Right lobe of liver (tissue), 6 donors: ENCODE measurements at regions not wholly inside any gene's neighbourhood (a gene's known extent, or its start where the extent isn't known, plus 50 kb on each side); places are given as distances from the start of the nearest gene placed in this dataset.

ENCODE experiments used
- ATAC-seq, 4 donors: fragments of 200-7000 bp; cut with Tn5 transposase; one replicate each; pipeline ENCODE4 v1.9.1; 2020; ENCODE audit warnings: mild to moderate bottlenecking in 4 of 4, moderate library complexity in 4 of 4
- DNase-seq, 3 donors: peaks; one replicate each; pipeline ENCODE4 v3.0.0-alpha.2; 2020
- H3K27ac ChIP-seq, 3 donors: fragments of 200-600 bp; one replicate each; pipeline ENCODE4 v1.8.0; 2022
- H3K27me3 ChIP-seq, 2 donors: fragments of 200-600 bp; one replicate each; pipeline ENCODE4 v1.8.0; 2022
- H3K36me3 ChIP-seq, 4 donors: fragments of 200-600 bp; sonication (generic) in 1 of 4; one replicate each; pipeline versions ENCODE4 v1.5.1 to v1.8.0; 2017 to 2022; ENCODE audit warnings: control low read depth in 1 of 4
- H3K4me1 ChIP-seq, 4 donors: fragments of 200-600 bp; sonication (generic) in 1 of 4; one replicate each; pipeline versions ENCODE4 v1.5.1 to v1.8.0; 2017 to 2022; ENCODE audit warnings: control low read depth in 1 of 4
- H3K4me3 ChIP-seq, 3 donors: fragments of 200-600 bp; one replicate each; pipeline ENCODE4 v1.8.0; 2022
- H3K9me3 ChIP-seq, 4 donors: fragments of 200-600 bp; sonication (generic) in 1 of 4; one replicate each; pipeline versions ENCODE4 v1.5.1 to v1.8.0; 2017 to 2022; ENCODE audit warnings: control low read depth in 1 of 4
- POLR2A ChIP-seq: fragments of 450-650 bp; IDR thresholded peaks from one replicate; pipeline ENCODE4 v1.6.1; 2017; ENCODE audit warnings: antibody characterized with exemption, mild to moderate bottlenecking
- WGBS: methylation state at CpG from one replicate; pipeline ENCODE4 v1.1.6; 2018; ENCODE audit warnings: low coverage, low lambda C conversion rate; ENCODE audit not compliant: insufficient coverage; ENCODE audit errors: missing lambda C conversion rate; 5-methylcytosine and 5-hydroxymethylcytosine counted together
- intact Hi-C, 2 donors: fragments of 100-400 bp; cut with DNase I; formaldehyde crosslinking; loops; one replicate each; pipeline versions ENCODE4 v1.11.2 to v1.14.1; 2022
- TF ChIP-seq, protein P1 (sequence below), 4 donors: fragments of 200-600 bp in 3 of 4; fragments of 450-650 bp in 1 of 4; IDR thresholded peaks; one replicate each; pipeline versions ENCODE4 v1.5.1 to v1.8.0; 2016 to 2022; ENCODE audit warnings: antibody characterized with exemption in 4 of 4, mild to moderate bottlenecking in 2 of 4
- donor health status: DM: no; HTN: yes; CAD: no.
- donor health status: DM: no; HTN: no; CAD: no.
- donor health status: DM: no; HTN: no; CAD: no.
- donor health status: DM: no; HTN: yes; CAD: no.
- donor health status: DM: no; HTN: yes; CAD: no.

DNA sequence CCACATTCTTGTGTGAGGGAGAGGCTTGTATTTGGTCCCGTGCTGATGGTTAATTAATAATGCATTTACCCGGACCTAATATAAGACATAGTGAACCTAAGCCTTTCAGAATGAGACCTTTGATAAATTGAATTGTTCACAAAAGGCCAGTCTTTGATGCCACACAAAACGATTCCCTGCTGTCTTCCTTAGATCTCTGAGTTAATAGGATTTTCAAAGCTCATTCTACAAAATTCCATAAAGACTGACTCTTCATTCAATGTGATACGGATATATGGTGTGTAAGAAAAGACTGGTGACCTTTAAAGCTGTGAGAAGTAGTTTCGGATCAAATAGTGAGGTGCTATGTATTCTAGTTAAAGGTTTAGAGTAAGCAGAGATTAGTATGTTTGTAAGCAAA lies 254.3 kb downstream of the PDHA2 start:
- no peaks in the 10 kb centered on the region for H3K36me3 ChIP-seq
- no peak overlapping the region for H3K27ac ChIP-seq
- no peak overlapping the region for H3K4me3 ChIP-seq
- TF ChIP-seq POLR2A = no peak
- TF ChIP-seq, protein P1, sequence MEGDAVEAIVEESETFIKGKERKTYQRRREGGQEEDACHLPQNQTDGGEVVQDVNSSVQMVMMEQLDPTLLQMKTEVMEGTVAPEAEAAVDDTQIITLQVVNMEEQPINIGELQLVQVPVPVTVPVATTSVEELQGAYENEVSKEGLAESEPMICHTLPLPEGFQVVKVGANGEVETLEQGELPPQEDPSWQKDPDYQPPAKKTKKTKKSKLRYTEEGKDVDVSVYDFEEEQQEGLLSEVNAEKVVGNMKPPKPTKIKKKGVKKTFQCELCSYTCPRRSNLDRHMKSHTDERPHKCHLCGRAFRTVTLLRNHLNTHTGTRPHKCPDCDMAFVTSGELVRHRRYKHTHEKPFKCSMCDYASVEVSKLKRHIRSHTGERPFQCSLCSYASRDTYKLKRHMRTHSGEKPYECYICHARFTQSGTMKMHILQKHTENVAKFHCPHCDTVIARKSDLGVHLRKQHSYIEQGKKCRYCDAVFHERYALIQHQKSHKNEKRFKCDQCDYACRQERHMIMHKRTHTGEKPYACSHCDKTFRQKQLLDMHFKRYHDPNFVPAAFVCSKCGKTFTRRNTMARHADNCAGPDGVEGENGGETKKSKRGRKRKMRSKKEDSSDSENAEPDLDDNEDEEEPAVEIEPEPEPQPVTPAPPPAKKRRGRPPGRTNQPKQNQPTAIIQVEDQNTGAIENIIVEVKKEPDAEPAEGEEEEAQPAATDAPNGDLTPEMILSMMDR (IDR thresholded peaks at IDR 0.05) = no peak
- DNase-seq (no peak), ATAC-seq (no peak)
- WGBS = 37% methylated on average over 5 of the region's 5 CpGs
- H3K9me3 ChIP-seq = no peaks in the 10 kb centered on the region
- intact Hi-C loops = no loop called here
- H3K27me3 ChIP-seq = no peaks in the 10 kb centered on the region
- H3K4me1 ChIP-seq = no peaks in the 10 kb centered on the region

DNA sequence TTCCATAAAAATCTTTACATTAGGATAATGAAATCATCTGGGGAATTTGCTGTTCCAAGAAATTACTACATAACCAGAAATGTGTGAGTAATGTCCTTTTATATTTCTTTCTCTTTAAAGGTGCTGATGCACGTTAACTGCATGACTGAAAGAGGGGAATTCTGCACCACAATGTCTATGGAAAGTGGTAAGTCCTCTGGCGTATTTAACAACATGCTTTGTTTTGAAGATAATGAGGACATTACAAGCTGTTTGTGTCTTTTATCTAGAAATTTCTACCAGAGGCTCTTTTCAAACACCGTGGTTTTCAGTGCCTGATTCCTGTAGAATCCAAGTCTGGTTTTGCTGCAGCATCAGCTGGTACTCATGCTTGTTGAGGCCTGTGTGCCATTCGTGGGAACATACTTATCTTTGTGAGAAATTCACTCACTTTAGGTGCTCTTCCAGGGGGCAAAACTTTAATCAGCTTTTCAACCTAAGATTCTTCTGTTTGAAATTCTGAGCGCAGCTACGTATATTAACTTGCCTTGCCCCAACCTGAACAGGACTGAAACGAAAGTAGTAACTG lies 257.2 kb downstream of the PDHA2 start:
- Histone ChIP-seq H3K27me3 (no peaks in the 10 kb centered on the region), H3K9me3 (no peaks in the 10 kb centered on the region), H3K27ac (no peak overlapping the region), H3K4me3 (no peak overlapping the region), H3K4me1 (no peaks in the 10 kb centered on the region), H3K36me3 (no peaks in the 10 kb centered on the region)
- DNase-seq (no peak), ATAC-seq (no peak)
- intact Hi-C loops = no loop called here
- WGBS = 44% methylated on average over 7 of the region's 7 CpGs
- TF ChIP-seq, protein P1 (IDR thresholded peaks at IDR 0.05) = no peak
- no peak for TF ChIP-seq POLR2A

DNA sequence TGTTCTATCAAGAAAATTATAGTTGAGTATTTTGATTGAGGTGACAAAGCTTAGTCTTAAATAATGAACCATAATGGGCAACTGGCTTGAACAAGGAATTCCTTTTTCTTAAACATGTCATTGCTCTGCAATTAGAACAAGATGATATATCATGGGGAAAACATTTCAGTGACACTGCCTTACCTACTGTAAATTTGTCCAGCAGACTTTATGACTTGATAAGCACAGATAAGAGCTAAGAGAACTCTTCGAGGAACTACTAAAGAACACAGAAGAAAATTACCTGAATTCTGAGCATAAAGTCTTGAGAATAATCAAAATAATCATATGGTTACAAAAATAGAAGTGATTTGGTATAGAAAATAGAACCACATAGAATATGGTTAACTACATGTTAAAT lies 257.8 kb downstream of the PDHA2 start:
- H3K9me3 ChIP-seq = no peaks in the 10 kb centered on the region
- intact Hi-C loops = no loop called here
- WGBS = 53% methylated on average over 1 of the region's 1 CpG
- no peak overlapping the region for H3K27ac ChIP-seq
- no peak for ATAC-seq
- TF ChIP-seq, protein P1 (IDR thresholded peaks at IDR 0.05) = no peak
- no peak for TF ChIP-seq POLR2A
- H3K4me3 ChIP-seq = no peak overlapping the region
- H3K36me3 ChIP-seq = no peaks in the 10 kb centered on the region
- H3K4me1 ChIP-seq = no peaks in the 10 kb centered on the region
- H3K27me3 ChIP-seq = no peaks in the 10 kb centered on the region
- DNase-seq = no peak

DNA sequence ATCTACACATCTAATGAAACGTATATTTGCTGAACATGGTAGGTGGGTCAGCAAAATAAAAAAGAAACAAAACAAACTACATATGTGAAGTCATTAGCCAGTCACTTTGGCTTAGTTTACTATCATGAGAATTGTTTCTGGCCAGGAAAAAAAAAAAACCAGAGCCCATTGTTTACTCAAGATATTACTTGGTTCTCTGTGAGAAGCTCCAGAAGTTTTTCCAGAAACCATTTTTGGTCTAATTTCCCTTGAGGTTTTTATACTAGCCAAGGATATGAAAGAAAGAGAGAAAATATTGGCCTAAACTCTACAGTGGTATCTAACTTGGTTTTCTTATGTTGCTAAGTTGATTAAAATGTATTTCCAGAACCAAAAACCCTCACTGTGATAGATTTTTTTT lies 259.1 kb downstream of the PDHA2 start:
- Histone ChIP-seq H3K4me1 (no peaks in the 10 kb centered on the region), H3K36me3 (no peaks in the 10 kb centered on the region), H3K9me3 (no peaks in the 10 kb centered on the region), H3K4me3 (no peak overlapping the region), H3K27me3 (no peaks in the 10 kb centered on the region), H3K27ac (no peak overlapping the region)
- TF ChIP-seq POLR2A = no peak
- TF ChIP-seq, protein P1 (IDR thresholded peaks at IDR 0.05) = no peak
- intact Hi-C loops = no loop called here
- DNase-seq (no peak), ATAC-seq (no peak)
- 21% methylated on average over 1 of the region's 1 CpG for WGBS

DNA sequence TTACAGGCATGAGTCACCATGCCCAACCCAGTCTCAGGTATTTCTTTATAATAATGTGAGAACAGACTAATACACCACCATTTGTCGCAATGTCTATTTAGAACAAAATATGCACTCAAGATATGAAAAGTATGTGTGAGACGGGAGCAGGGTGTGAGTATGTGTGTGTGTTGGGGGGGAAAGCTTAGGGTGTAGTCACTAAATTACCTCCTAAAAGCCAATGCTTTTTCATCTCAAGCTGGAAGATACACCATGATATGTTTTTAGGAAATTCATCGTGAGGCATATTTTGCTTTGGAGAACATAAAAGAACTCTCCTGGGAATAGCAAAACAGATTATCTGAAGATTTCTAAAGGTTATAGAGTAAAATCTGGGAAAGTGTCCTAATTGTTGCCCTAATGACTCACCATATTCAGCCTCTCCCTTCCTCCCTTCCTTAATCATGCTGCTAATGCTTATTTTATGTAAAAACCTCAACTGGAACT lies 262.7 kb downstream of the PDHA2 start:
- intact Hi-C loops = no loop called here
- Histone ChIP-seq H3K4me3 (no peak overlapping the region), H3K27me3 (no peaks in the 10 kb centered on the region), H3K9me3 (no peaks in the 10 kb centered on the region), H3K27ac (no peak overlapping the region), H3K36me3 (no peaks in the 10 kb centered on the region), H3K4me1 (no peaks in the 10 kb centered on the region)
- no peak for ATAC-seq
- DNase-seq = no peak
- 61% methylated on average over 3 of the region's 3 CpGs for WGBS
- no peak for TF ChIP-seq POLR2A
- TF ChIP-seq, protein P1 (IDR thresholded peaks at IDR 0.05) = no peak
